ENCODE measurements at regions not wholly inside any gene's neighbourhood (a gene's known extent, or its start where the extent isn't known, plus 50 kb on each side); places are given as distances from the start of the nearest gene placed in this dataset.

DNA sequence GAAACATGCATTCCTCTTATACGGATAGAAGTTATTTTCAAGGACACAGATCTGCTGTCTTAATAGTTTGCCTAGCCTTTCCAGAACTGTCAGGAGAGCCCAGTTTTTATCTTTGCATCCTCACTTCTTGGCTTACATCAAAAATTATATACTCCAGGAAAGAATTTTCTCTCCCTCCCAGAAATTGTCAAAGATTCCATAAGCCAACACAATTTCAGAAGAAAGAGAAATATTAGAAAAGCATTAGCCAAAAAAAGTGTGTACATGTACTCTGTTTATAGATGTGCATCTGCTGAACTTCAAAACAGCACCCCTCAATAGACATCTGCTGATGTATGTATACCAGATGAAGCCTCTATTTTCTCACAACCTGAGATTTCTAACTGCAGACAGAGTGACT lies 210.4 kb downstream of the METTL4 start:
- TF ChIP-seq SMAD3 (CRISPR knock-in tag; IDR thresholded peaks at IDR 0.05; ENCODE audit: borderline replicate concordance), result no peak
- TF ChIP-seq NFE2L1 (CRISPR knock-in tag; IDR thresholded peaks at IDR 0.05), result no peak
- TF ChIP-seq, protein P1, sequence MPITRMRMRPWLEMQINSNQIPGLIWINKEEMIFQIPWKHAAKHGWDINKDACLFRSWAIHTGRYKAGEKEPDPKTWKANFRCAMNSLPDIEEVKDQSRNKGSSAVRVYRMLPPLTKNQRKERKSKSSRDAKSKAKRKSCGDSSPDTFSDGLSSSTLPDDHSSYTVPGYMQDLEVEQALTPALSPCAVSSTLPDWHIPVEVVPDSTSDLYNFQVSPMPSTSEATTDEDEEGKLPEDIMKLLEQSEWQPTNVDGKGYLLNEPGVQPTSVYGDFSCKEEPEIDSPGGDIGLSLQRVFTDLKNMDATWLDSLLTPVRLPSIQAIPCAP (CRISPR knock-in tag; IDR thresholded peaks at IDR 0.05), result no peak
- no peak for TF ChIP-seq JUN (CRISPR knock-in tag; IDR thresholded peaks at IDR 0.05)
- TF ChIP-seq, protein P2, sequence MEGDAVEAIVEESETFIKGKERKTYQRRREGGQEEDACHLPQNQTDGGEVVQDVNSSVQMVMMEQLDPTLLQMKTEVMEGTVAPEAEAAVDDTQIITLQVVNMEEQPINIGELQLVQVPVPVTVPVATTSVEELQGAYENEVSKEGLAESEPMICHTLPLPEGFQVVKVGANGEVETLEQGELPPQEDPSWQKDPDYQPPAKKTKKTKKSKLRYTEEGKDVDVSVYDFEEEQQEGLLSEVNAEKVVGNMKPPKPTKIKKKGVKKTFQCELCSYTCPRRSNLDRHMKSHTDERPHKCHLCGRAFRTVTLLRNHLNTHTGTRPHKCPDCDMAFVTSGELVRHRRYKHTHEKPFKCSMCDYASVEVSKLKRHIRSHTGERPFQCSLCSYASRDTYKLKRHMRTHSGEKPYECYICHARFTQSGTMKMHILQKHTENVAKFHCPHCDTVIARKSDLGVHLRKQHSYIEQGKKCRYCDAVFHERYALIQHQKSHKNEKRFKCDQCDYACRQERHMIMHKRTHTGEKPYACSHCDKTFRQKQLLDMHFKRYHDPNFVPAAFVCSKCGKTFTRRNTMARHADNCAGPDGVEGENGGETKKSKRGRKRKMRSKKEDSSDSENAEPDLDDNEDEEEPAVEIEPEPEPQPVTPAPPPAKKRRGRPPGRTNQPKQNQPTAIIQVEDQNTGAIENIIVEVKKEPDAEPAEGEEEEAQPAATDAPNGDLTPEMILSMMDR (IDR thresholded peaks at IDR 0.05), result no peak
- TF ChIP-seq CREB1 (CRISPR knock-in tag; IDR thresholded peaks at IDR 0.05), result no peak
- TF ChIP-seq, protein P3, sequence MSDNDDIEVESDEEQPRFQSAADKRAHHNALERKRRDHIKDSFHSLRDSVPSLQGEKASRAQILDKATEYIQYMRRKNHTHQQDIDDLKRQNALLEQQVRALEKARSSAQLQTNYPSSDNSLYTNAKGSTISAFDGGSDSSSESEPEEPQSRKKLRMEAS (CRISPR knock-in tag; IDR thresholded peaks at IDR 0.05), result no peak
- no peak for TF ChIP-seq ZNF416 (CRISPR knock-in tag; IDR thresholded peaks at IDR 0.05)
- TF ChIP-seq ZNF671 (CRISPR knock-in tag; IDR thresholded peaks at IDR 0.05), result no peak
- TF ChIP-seq, protein P4, sequence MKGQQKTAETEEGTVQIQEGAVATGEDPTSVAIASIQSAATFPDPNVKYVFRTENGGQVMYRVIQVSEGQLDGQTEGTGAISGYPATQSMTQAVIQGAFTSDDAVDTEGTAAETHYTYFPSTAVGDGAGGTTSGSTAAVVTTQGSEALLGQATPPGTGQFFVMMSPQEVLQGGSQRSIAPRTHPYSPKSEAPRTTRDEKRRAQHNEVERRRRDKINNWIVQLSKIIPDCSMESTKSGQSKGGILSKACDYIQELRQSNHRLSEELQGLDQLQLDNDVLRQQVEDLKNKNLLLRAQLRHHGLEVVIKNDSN (CRISPR knock-in tag; IDR thresholded peaks at IDR 0.05), result no peak
- TF ChIP-seq RELA (CRISPR knock-in tag; IDR thresholded peaks at IDR 0.05; ENCODE audit: borderline replicate concordance), result no peak
- no peak for TF ChIP-seq ZNF396 (CRISPR knock-in tag; IDR thresholded peaks at IDR 0.05; ENCODE audit: borderline replicate concordance)

Measured in WTC11 (cell line).